ENCODE measurements at regions not wholly inside any gene's neighbourhood (a gene's known extent, or its start where the extent isn't known, plus 50 kb on each side); places are given as distances from the start of the nearest gene placed in this dataset.
"Not testable (repeated sequence)": the region's sequence is repeated elsewhere in the genome, so short reads cannot be mapped to it uniquely, and the experiment has no call there.

DNA sequence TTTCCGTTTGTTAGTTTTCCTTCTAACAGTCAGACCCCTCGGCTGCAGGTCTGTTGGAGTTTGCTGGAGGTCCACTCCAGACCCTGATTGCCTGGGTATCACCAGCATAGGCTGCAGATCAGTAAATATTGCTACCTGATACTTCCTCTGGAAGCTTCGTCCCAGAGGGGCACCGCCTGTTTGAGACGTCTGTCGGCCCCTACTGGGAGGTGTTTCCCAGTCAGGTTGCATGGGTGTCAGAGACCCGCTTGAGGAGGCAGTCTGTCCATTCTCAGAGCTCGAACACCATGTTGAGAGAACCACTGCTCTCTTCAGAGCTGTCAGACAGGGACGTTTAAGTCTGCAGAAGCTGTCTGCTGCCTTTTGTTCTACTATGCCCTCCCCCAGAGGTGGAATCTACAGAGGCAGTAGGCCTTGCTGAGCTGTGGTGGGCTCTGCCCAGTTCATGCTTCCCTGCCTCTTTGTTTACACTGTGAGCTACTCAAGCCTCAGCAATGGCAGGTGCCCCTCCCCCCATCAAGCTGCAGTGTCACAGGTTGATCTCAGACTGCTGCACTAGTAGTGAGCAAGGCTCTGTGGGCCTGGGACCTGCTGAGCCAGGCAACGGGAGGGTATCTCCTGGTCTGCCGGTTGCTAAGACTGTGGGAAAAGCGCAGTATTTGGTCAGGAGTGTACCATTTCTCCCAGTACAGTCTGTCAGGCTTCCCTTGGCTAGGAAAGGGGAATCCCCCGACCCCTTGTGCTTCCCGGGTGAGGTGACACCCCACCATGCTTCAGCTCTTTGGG lies 74.4 kb upstream of the TOP3B start:
- DNase-seq (ENCODE audit: low spot score): not testable (repeated sequence)

DNA sequence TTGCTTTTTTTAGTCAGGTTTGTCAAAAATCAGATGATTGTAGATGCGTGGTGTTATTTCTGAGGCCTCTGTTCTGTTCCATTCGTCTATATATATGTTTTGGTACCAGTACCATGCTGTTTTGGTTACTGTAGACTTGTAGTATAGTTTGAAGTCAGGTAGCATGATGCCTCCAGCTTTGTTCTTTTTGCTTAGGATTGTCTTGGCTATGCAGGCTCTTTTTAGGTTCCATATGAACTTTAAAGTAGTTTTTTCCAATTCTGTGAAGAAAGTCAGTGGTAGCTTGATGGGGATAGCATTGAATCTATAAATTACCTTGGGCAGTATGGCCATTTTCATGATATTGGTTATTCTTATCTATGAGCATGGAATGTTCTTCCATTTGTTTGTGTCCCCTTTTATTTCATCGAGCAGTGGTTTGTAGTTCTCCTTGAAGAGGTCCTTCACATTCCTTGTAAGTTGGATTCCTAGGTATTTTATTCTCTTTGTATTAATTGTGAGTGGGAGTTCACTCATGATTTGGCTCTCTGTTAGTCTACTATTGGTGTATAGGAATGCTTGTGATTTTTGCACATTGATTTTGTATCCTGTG lies 70.1 kb upstream of the TOP3B start:
- DNase-seq (ENCODE audit: low spot score): not testable (repeated sequence)

DNA sequence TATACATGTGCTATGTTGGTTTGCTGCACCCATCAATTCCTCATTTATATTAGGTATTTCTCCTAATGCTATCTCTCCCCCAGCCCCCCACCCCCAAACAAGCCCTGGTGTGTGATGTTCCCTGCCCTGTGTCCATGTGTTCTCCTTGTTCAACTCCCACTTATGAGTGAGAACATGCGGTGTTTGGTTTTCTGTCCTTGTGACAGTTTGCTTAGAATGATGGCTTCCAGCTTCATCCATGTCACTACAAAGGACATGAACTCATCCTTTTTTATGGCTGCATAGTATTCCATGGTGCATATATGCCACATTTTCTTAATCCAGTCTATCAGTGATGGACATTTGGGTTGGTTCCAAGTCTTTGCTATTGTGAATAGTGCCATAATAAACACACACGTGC lies 68.4 kb upstream of the TOP3B start:
- not testable (repeated sequence) for DNase-seq (ENCODE audit: low spot score)

DNA sequence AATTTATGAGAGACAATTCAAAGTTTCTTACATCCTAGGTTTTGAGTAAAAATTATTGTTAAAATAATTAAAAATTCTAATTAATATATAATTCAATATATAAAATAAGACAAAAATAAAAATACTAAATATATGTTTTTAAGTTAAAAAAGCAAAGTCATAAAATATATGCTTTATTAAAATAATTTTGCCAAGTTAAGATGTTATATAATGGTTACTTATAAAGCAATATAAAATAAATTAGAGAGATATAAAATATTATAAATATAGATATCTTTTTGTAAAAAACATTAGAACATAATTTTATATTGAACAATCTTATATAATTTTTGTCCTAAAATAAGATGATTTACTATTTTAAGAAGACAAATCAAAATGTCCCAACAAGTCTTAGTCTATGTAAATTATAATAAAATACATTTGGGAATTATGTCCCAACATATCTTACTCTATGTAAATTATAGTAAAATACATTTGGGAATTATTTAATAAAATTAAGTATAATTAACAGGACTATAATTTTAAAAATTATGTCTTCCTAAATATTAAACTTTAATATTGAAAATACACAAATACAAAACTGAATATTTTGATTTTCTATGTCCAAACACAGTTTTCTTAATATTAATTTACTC lies 67.7 kb upstream of the TOP3B start:
- no peak for DNase-seq (ENCODE audit: low spot score)

DNA sequence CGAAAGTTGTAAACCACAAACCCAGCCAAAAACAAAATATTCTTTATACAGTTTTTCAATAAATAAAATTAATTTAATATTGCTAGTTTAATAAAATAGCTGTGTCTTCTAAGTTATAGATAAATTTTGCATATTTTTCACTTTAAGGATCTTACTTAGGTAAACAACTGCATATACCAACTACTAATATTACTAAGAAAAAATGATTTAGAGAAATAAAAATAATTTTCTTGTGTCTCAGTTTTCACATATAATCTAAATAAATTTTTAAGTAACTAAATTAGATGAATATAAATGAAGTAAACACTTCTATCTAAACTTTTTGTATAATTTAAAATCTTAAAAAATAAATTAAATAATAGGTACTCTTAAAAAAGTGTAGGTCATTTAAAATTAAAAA lies 67.1 kb upstream of the TOP3B start:
- no peak for DNase-seq (ENCODE audit: low spot score)

DNA sequence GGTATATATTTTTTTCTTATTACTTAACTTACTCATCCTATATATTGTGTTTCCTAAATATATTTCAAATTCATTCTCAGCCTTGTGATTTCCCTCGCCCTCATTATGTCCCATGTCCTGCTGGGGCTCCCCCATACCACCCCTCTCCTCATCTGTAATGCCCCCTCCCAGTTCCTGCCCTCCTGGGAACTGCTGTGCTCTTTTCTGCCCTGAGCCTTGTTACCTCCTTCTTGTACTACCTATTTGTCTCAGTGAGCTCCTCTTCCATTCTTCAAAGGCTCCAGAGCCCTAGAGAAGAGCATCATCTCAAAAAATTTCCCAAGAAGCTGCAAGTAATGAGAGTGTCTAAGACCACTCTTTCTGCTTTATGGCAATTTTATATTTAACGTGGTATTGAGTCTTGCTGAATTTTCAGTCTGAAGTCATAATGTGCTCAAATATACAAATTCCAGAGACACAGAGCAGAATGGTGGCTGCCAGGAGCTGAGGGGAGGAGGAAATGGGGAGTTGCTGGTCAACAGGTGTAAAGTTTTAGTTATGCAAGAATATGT lies 66.5 kb upstream of the TOP3B start:
- DNase-seq (ENCODE audit: low spot score): peak; percentile 59

DNA sequence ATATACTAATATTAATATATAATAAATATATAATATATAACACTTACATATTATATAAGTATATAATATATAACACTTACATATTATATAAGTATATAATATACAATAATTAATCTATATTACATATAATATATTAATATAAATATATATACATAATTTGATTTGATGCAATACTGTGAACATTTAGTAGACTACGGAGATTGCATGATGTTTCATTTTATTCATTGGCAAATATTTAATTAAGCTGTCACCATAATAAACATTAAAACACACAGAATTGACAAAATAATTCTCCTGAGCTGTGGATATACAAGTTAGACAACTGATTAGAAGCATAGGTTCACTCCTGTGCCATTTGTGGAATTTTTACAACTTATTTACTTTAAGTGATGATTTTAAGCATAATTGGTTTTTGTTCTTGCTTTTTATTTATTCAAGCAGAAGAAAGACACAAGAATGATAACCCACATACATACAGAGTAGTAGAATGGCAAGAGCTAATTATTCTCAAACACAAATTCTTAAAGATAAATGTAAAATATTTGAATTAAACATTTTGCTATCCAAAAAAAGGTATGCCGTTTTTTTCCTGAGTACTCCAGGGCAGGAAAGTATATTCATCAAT lies 65.8 kb upstream of the TOP3B start:
- DNase-seq (ENCODE audit: low spot score): no peak

DNA sequence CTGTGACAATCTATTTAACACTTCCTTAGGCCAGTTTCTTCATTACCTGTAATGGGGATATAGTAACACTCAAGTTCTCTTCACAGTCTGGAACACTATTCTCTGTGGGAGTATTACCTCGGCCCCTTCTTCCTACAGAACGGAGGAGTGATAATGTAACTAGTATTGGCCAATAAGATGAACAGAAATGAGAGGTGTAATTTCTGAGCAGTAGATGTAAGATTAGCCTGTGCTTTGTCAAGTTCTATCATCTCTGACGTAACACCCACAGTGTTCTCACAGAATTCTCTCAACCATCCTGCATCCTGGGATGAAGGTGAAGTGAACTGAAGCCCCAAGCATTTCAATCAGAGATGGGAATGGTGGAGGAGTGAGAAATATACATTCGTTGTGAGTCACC lies 65.2 kb upstream of the TOP3B start:
- peak; percentile 67 for DNase-seq (ENCODE audit: low spot score)

DNA sequence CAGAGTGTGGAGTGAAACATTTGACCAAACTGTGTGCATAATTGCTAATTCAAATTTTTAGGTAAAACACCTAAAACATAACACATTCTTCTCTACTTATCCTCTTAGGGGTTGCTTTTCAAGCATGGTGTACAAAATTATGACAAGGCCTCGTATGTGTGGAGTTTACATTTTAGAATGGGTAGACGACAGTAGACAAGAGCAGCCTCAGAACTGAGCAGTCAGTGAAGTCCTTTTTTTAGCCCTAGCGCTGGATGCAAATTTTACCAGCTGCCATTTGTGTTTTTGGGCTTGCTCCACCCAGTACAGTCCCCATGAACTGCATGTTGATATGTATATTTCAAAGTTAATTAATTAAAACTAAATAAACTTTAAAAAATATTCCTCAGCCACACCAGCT lies 64.7 kb upstream of the TOP3B start:
- peak; percentile 84 for DNase-seq (ENCODE audit: low spot score)

DNA sequence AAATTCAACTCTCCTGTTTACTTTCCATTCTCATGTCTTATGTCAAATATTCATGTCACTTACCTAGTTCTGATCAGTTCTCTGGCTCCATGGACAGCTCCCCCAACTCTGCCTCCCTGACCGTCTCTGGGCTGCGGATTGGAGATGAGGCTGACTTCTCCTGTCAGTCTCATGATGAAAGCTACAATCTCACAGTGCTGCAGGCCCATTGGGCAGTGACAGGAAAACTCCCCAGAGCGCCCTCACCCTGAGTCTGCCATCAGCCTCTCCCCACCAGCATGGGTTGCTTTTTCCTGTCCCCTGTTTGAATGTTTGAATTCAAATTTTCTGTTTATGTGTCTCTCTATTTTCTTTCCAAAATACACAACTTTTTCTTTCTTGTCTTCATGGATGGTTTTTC lies 63.8 kb upstream of the TOP3B start:
- DNase-seq (ENCODE audit: low spot score): peak; percentile 58

DNA sequence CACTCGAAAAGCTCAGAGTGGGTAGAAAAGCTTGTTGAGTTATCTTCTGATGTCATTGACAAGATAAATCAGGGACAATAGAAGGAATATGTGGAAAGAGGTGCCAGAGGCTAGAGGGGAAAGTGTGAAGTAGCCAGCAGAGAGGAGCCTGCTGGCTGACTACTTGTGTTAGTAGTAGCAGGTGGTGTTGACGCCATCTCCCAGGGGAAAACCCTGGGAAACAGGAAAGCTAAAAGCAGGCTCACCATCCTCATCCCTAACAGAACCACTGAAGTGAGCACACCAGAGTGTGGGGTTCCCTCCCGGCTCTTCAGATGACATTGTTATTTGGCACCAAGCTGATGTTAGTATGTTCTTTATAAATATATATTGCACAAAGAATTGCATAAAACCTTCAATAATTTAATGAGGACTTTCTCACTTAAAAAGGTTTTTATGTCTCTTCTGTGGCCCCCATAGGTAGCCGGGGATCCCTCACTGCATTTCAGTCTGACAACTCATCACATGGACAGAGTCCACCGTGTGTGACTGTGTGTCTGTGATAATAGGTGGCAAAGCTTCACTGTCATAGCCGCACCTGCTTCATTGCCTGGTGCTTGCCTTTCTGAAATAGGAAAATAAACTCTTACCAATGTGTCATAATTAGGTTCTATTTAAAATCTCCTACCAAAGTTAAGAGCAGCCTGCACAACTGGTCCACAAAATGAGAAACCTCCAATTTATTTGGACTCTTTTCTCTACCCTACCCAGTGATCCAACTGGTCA lies 63.2 kb upstream of the TOP3B start:
- peak; percentile 70 for DNase-seq (ENCODE audit: low spot score)

DNA sequence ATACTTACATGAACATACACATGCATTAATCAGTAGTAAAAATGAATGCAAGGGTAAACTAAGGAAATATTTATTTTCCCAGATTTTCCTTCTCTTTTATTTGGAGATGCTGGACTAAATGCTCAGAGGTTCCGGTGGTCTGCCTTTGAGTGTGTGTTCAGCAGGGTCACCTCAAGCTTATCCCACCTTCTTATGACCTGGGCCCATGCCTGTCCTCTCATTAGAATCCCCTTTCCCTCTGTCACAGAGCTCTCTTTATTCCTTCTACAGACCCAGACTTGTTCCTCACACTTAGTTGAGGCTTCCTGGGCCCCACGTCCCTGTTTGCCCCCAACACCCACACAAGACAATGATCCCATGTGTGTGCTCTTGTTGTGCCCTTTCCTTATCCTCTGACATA lies 61.6 kb upstream of the TOP3B start:
- DNase-seq (ENCODE audit: low spot score): no peak

DNA sequence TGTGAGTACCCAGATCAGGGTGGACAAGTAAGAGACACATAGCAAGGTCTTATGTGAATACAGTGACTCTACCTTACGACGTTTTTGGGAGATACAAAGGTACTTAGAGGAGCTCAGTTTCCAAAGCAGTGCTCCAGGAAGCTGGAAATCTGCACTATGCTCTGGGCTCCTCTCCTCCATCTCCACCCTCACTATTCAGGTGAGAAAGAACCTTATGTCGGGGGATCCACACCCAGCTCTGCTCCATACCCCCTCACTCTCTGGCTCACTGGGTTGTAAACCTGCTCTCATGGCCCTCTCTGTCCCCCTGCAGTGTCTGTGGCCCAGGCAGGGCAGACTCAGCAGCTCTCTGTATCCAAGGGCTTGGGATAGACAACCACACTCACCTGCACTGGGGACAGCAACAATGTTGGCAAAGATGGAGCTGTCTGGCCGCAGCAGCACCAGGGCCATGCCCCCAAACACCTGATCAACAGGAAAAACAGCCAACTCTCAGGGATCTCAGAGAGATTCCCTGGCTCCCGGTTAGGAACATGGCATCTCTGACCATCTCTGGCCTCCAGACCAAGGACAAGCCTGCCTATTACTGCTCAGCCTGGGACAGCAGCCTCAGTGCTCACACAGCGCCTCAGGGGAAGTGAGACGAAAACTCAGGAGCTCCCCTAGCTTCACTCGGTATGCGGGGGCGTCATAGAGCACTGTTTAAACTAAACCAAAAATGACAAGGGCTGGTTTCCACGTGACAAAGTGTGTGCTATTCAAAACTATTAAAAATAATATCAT lies 60.9 kb upstream of the TOP3B start:
- peak; percentile 73 for DNase-seq (ENCODE audit: low spot score)

DNA sequence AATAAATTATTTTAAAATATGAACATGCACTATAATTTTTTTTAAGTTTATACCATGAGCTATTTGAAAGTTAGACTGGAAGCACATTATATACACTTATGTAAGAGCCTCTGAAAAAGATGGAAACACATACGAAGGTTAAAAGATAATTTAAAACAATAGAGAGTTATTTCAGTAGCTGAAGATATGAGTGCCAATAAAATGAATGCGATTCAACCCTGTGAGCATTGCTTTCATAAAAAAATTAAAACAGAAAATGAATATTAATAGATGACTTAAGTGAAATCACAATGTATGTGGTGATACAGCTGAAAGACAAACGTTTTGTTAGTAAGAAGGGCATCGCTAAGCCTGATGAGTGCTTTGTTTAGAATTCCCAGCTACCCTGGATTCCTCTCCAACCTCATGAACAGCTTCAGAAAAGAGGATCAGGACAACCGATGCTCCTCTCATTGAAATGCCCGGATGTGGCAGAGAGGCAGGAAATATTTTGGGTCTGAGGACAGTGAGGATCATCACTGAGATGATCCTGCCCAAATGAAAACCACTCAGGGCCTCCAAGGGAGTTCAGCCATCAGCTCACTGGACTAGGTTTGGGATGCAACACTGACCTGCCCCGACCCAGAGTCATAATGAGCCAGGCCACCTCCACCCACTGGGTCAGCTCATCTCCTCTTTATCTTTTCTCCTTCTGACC lies 60.2 kb upstream of the TOP3B start:
- DNase-seq (ENCODE audit: low spot score): no peak

DNA sequence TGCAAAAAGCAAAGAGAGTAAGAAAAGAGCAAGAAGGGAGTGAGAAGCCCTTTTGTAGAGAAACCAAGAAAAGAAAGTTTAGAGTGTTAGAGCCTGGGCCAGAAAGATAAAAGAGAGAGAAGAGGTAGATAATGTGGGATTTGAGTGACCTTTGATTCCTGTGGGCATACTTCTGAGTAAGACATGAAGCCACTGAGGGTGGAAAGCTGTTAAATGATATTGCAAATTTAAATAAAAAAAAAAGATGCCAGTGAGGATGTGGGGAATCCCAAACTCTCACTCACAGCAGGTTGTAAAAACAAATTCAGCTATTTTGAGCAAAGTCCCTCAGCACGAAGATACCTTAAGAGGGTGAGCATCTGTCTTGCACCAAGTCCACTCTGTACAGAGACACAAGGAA lies 59.4 kb upstream of the TOP3B start:
- DNase-seq (ENCODE audit: low spot score): peak; percentile 63

DNA sequence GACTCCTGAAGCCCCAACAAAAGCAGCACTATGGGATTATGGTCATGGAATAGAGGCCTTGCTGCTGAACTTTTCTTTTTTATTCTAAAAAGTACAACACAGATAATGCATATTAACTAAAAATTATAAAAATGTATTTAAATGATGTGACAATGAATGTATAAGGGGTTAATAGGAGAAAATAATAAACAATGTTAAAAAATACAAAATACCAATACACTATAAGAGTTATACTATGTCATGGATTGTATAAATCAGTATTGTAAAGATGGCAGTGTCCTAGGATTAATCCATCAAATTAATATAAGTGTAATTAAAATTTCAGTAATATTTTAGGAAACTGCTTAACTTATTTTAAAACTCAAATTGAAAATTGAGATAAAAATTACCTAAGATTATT lies 58.3 kb upstream of the TOP3B start:
- no peak for DNase-seq (ENCODE audit: low spot score)

DNA sequence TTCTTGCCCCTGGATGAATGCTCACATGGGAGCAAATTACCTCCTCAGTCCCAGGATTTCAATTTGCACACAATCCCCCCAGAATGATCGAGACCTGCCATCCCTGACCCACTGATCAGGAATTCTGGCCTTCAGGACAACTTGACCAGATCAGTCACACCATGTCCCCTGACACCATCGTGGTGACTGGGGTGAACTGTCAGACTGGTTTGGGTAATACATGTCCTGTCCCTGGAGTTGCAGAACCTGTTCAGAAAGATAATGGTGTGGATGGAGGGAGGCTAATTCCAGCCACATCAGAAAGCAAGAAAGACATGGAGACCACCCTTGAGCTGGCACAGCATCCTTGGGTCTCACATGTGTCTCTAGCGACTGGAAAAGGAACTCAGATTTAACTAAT lies 57.9 kb upstream of the TOP3B start:
- no peak for DNase-seq (ENCODE audit: low spot score)

DNA sequence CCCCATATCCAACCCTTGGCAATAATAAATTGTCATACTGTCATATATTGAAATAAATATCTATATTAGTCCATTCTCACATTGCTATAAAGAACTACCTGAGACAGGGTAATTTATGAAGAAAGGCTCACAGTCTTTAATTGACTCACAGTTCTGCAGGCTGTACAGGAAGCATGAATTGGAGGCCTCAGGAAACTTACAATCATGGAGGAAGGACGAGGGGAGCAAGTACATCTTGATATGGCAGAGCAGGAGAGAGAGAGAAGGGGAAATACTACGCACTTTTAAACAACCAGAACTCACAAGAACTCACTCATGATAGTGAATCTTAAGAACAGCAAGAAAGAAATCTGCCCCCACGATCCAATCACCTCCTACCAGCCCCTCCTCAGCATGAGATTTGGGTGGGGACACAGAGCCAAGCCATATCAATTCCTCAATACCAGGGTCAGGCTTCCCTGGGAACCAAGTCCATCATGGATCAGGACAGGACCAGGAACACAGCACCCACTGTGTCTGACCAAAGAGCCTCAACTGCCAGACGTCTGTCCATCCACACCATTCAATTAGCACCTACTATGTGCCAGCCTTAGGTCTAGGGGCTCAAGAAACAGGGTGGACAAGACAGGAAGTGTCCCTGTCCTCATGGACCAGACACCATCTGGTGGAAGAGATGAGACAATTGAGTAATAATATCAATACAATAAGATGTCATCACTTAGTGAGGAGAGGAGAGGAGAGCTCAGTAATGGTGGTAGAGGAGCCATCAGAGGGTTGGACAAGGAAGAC lies 56.9 kb upstream of the TOP3B start:
- DNase-seq (ENCODE audit: low spot score): no peak

DNA sequence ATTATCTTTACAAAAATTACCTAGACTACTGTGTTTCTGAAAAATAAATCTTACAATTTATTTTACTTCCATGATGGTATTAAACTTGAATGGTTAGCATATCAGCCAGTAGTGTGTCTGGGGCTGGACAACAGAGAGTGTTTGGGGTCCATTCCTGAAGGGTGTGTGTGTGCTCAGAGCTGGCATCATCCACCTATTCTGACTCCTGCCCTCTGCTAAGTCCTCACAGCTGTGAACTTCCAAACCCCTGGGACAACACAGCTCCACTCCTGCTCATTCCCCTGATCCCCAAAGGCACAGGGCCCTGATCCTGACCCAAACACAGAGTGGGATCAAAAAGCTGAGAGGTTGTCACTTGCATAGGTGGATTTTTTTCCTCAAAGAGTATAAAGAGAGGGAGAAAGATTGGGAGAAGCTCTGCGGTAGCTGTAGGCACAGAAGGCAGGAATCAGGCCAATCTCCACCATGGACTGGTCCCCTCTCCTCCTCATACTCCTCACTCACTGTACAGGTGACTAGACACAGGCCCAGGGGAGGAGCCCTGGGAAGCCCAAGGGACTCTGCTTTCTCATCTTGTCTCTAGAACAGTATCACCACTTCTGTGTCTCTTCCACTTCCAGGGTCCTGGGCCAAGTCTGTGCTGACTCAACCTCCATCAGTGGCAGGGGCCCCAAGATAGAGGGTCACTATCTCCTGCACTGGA lies 55.7 kb upstream of the TOP3B start:
- DNase-seq (ENCODE audit: low spot score): no peak
